H1 (cell line): ENCODE measurements at regions not wholly inside any gene's neighbourhood (a gene's known extent, or its start where the extent isn't known, plus 50 kb on each side); places are given as distances from the start of the nearest gene placed in this dataset.

Experiments used
- ATF2 ChIP-seq: IDR thresholded peaks from 2 replicates; pipeline ENCODE4 v1.6.1; 2012; ENCODE audit warnings: low read length, inconsistent platforms
- E2F6 ChIP-seq: IDR thresholded peaks from 2 replicates; pipeline ENCODE4 v1.6.1; 2012; ENCODE audit warnings: inconsistent platforms
- MAX ChIP-seq: IDR thresholded peaks from 2 replicates; pipeline ENCODE4 v1.6.1; 2012; ENCODE audit warnings: inconsistent platforms
- SUZ12 ChIP-seq: fragments of 200-600 bp; sonication (generic); IDR thresholded peaks from 2 replicates; pipeline ENCODE4 v1.6.1; 2012; ENCODE audit warnings: mild to moderate bottlenecking, inconsistent platforms, low read length, moderate library complexity, mixed read lengths

- no peak for TF ChIP-seq SUZ12
- no peak for TF ChIP-seq ATF2
- TF ChIP-seq MAX = no peak
- TF ChIP-seq E2F6 = no peak
Measured at GRCh38 chr2:217246108-217246507, 386.2 kb upstream of the TNP1 start (continued).
